Tibial nerve (tissue), 4 donors: ENCODE measurements at regions not wholly inside any gene's neighbourhood (a gene's known extent, or its start where the extent isn't known, plus 50 kb on each side); places are given as distances from the start of the nearest gene placed in this dataset.

ENCODE experiments used
- CTCF ChIP-seq, 5 experiments: fragments of 200-600 bp in 3 of 5; fragments of 450-650 bp in 2 of 5; sonication (generic) in 3 of 5; IDR thresholded peaks; one replicate each; pipeline ENCODE4 v1.5.1; 2016 to 2019; ENCODE audit warnings: antibody characterized with exemption in 5 of 5, mild to moderate bottlenecking in 3 of 5, moderate library complexity in 2 of 5
- EP300 ChIP-seq, 2 donors: sonication (generic); formaldehyde crosslinking; IDR thresholded peaks; one replicate each; pipeline ENCODE4 v1.6.1; 2017; ENCODE audit warnings: antibody characterized with exemption in 2 of 2, mild to moderate bottlenecking in 1 of 2
- POLR2A ChIP-seq, 2 donors: fragments of 450-650 bp; IDR thresholded peaks; one replicate each; pipeline ENCODE4 v1.6.1; 2017; ENCODE audit warnings: antibody characterized with exemption in 2 of 2, mild to moderate bottlenecking in 2 of 2, moderate library complexity in 2 of 2

DNA sequence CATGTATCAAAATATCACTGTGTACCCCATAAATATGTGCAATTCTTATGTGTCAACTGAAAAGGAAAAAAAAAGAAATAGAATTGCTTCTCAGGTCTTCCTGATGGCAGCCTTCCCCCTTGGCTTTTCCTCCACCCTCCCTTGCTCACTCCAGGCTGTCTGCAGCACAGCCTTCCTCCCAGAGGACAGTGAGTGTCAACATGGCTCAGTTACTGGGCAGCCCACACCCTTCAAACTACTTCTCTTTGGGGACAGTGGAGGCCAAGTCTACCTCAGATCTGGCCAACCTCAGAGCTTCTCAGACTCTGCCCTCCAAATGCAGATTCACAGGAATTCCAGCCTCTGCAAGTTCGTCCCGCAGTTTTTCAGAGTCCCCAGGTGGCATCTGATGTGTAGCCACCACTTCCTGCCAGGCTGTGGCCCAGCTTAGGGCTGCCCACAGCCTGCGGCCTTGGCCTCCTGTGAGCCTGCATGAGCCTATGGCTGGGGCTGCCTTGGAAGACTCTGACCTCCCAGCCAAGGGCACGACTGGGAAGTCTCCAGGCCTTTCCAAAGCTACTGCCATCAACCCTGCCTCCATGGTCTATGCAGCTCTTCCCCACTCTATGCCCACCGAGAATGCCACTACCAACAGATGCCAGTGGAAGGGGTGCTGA, 148.0 kb upstream of the PWP1 start:
- no peak for TF ChIP-seq CTCF (IDR thresholded peaks at IDR 0.05)
- TF ChIP-seq POLR2A (IDR thresholded peaks at IDR 0.05) = no peak
- TF ChIP-seq EP300 (IDR thresholded peaks at IDR 0.05) = no peak
